WTC11 (cell line): ENCODE measurements at regions not wholly inside any gene's neighbourhood (a gene's known extent, or its start where the extent isn't known, plus 50 kb on each side); places are given as distances from the start of the nearest gene placed in this dataset.

ENCODE experiments used
- ESRRA ChIP-seq: sonication (generic); formaldehyde crosslinking; IDR thresholded peaks from 2 replicates; pipeline ENCODE4 v1.8.1; 2022; ENCODE audit warnings: mild to moderate bottlenecking, missing genetic modification reagents, borderline replicate concordance
- GABPB1 ChIP-seq: sonication (generic); formaldehyde crosslinking; IDR thresholded peaks from 2 replicates; pipeline ENCODE4 v1.8.1; 2023; ENCODE audit warnings: mild to moderate bottlenecking, missing genetic modification reagents
- TEAD1 ChIP-seq: sonication (generic); formaldehyde crosslinking; IDR thresholded peaks from 2 replicates; pipeline ENCODE4 v1.8.0; 2022; ENCODE audit warnings: mild to moderate bottlenecking, missing genetic modification reagents
- ZNF317 ChIP-seq: sonication (generic); formaldehyde crosslinking; IDR thresholded peaks from 2 replicates; pipeline ENCODE4 v1.8.1; 2023; ENCODE audit warnings: low read depth, mild to moderate bottlenecking, moderate library complexity, missing genetic modification reagents, borderline replicate concordance
- ZNF416 ChIP-seq: fragments of 250-450 bp; sonication (Bioruptor Pico); IDR thresholded peaks from 2 replicates; pipeline ENCODE4 v1.9.0; 2021; ENCODE audit warnings: mild to moderate bottlenecking, inconsistent platforms
- TF ChIP-seq, protein P1 (sequence below): fragments of 200-600 bp; IDR thresholded peaks from 2 replicates; pipeline ENCODE4 v1.8.0; 2022; ENCODE audit warnings: antibody characterized with exemption
- TF ChIP-seq, protein P2 (sequence below): sonication (generic); formaldehyde crosslinking; IDR thresholded peaks from 2 replicates; pipeline ENCODE4 v1.8.0; 2022; ENCODE audit warnings: mild to moderate bottlenecking, missing genetic modification reagents
- TF ChIP-seq, protein P3 (sequence below): sonication (generic); formaldehyde crosslinking; IDR thresholded peaks from 2 replicates; pipeline ENCODE4 v1.8.1; 2022; ENCODE audit warnings: low read depth, missing genetic modification reagents, borderline replicate concordance
- TF ChIP-seq, protein P4 (sequence below): sonication (generic); formaldehyde crosslinking; IDR thresholded peaks from 2 replicates; pipeline ENCODE4 v1.8.1; 2022; ENCODE audit warnings: mild to moderate bottlenecking, moderate library complexity, missing genetic modification reagents
- TF ChIP-seq, protein P5 (sequence below): fragments of 250-450 bp; sonication (Bioruptor Pico); IDR thresholded peaks from 2 replicates; pipeline ENCODE4 v2.1.2; 2022; ENCODE audit warnings: mild to moderate bottlenecking, moderate library complexity
- TF ChIP-seq, protein P6 (sequence below): sonication (generic); formaldehyde crosslinking; IDR thresholded peaks from 2 replicates; pipeline ENCODE4 v1.8.1; 2023; ENCODE audit warnings: mild to moderate bottlenecking, missing genetic modification reagents

DNA sequence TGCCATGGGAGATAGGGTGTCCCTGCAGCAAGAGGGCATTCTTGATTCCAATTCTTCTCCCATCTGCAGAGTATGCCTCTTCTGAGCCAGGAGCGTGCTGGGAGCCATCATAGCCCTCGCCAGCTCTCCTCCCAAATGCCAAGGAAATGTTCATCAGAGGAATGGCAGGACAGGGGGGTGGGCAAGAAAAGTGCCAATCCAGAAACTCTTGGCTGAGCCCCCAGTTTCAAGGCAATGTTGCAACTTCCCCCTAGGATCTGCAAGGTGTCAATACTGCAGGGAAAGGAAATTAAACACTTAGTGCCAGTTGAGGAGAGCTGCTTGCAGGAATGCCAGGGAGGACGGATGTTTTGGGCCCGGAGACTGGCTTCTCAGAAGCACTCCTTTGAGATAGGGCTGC, 94.8 kb upstream of the PRDM11 start:
- TF ChIP-seq, protein P1, sequence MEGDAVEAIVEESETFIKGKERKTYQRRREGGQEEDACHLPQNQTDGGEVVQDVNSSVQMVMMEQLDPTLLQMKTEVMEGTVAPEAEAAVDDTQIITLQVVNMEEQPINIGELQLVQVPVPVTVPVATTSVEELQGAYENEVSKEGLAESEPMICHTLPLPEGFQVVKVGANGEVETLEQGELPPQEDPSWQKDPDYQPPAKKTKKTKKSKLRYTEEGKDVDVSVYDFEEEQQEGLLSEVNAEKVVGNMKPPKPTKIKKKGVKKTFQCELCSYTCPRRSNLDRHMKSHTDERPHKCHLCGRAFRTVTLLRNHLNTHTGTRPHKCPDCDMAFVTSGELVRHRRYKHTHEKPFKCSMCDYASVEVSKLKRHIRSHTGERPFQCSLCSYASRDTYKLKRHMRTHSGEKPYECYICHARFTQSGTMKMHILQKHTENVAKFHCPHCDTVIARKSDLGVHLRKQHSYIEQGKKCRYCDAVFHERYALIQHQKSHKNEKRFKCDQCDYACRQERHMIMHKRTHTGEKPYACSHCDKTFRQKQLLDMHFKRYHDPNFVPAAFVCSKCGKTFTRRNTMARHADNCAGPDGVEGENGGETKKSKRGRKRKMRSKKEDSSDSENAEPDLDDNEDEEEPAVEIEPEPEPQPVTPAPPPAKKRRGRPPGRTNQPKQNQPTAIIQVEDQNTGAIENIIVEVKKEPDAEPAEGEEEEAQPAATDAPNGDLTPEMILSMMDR: no peak
- no peak for TF ChIP-seq ESRRA (CRISPR knock-in tag)
- TF ChIP-seq, protein P2, sequence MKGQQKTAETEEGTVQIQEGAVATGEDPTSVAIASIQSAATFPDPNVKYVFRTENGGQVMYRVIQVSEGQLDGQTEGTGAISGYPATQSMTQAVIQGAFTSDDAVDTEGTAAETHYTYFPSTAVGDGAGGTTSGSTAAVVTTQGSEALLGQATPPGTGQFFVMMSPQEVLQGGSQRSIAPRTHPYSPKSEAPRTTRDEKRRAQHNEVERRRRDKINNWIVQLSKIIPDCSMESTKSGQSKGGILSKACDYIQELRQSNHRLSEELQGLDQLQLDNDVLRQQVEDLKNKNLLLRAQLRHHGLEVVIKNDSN: no peak
- no peak for TF ChIP-seq ZNF416
- TF ChIP-seq, protein P3, sequence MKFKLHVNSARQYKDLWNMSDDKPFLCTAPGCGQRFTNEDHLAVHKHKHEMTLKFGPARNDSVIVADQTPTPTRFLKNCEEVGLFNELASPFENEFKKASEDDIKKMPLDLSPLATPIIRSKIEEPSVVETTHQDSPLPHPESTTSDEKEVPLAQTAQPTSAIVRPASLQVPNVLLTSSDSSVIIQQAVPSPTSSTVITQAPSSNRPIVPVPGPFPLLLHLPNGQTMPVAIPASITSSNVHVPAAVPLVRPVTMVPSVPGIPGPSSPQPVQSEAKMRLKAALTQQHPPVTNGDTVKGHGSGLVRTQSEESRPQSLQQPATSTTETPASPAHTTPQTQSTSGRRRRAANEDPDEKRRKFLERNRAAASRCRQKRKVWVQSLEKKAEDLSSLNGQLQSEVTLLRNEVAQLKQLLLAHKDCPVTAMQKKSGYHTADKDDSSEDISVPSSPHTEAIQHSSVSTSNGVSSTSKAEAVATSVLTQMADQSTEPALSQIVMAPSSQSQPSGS (CRISPR knock-in tag): no peak
- TF ChIP-seq, protein P4, sequence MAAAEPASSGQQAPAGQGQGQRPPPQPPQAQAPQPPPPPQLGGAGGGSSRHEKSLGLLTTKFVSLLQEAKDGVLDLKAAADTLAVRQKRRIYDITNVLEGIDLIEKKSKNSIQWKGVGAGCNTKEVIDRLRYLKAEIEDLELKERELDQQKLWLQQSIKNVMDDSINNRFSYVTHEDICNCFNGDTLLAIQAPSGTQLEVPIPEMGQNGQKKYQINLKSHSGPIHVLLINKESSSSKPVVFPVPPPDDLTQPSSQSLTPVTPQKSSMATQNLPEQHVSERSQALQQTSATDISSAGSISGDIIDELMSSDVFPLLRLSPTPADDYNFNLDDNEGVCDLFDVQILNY (CRISPR knock-in tag): no peak
- TF ChIP-seq, protein P5, sequence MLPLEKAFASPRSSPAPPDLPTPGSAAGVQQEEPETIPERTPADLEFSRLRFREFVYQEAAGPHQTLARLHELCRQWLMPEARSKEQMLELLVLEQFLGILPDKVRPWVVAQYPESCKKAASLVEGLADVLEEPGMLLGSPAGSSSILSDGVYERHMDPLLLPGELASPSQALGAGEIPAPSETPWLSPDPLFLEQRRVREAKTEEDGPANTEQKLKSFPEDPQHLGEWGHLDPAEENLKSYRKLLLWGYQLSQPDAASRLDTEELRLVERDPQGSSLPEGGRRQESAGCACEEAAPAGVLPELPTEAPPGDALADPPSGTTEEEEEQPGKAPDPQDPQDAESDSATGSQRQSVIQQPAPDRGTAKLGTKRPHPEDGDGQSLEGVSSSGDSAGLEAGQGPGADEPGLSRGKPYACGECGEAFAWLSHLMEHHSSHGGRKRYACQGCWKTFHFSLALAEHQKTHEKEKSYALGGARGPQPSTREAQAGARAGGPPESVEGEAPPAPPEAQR (CRISPR knock-in tag): no peak
- no peak for TF ChIP-seq ZNF317
- TF ChIP-seq, protein P6, sequence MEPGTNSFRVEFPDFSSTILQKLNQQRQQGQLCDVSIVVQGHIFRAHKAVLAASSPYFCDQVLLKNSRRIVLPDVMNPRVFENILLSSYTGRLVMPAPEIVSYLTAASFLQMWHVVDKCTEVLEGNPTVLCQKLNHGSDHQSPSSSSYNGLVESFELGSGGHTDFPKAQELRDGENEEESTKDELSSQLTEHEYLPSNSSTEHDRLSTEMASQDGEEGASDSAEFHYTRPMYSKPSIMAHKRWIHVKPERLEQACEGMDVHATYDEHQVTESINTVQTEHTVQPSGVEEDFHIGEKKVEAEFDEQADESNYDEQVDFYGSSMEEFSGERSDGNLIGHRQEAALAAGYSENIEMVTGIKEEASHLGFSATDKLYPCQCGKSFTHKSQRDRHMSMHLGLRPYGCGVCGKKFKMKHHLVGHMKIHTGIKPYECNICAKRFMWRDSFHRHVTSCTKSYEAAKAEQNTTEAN: no peak
- no peak for TF ChIP-seq GABPB1 (CRISPR knock-in tag)
- no peak for TF ChIP-seq TEAD1 (CRISPR knock-in tag)
